ENCODE measurements at regions not wholly inside any gene's neighbourhood (a gene's known extent, or its start where the extent isn't known, plus 50 kb on each side); places are given as distances from the start of the nearest gene placed in this dataset.

GRCh38 chr2:37868866-37869265 lies 56.2 kb upstream of the RMDN2 start:
- no peak for ATAC-seq

- no peak for ATAC-seq
These were observed 55.8 kb upstream of the RMDN2 start for GRCh38 chr2:37869304-37869703.

GRCh38 chr2:37869771-37870170 lies 55.3 kb upstream of the RMDN2 start:
- no peak for ATAC-seq

- ATAC-seq, result no peak
These were observed 54.3 kb upstream of the RMDN2 start for GRCh38 chr2:37870829-37871228.

GRCh38 chr2:37871456-37872191 lies 53.5 kb upstream of the RMDN2 start:
- peak; percentile 93 to 95 for ATAC-seq

GRCh38 chr2:37872192-37872750 lies 52.8 kb upstream of the RMDN2 start:
- ATAC-seq, result no peak

GRCh38 chr2:37873229-37873628 lies 51.9 kb upstream of the RMDN2 start:
- no peak for ATAC-seq

GRCh38 chr2:37873749-37874330 lies 51.2 kb upstream of the RMDN2 start:
- no peak for ATAC-seq

GRCh38 chr2:37874470-37874869 lies 50.6 kb upstream of the RMDN2 start:
- ATAC-seq, result no peak

All from activated CD4-positive, CD25-positive, alpha-beta regulatory T cell treated with anti-CD3 and anti-CD28 coated beads, Interleukin-2, amount 50 U/mL, for 24 hours (primary cell).